COLO668 (cell line): ENCODE measurements at regions not wholly inside any gene's neighbourhood (a gene's known extent, or its start where the extent isn't known, plus 50 kb on each side); places are given as distances from the start of the nearest gene placed in this dataset.

ENCODE experiments used
- DNase-seq: peaks from one replicate; lab custom pipeline; 2025; ENCODE audit not compliant: unreplicated experiment; lab: John Stamatoyannopoulos, UW

- DNase-seq: no peak
Measured at GRCh38 chr1:163874070-163874469, 552.3 kb downstream of the NUF2 start.

GRCh38 chr1:163875200-163875926 is 553.6 kb downstream of the NUF2 start:
- DNase-seq: no peak

GRCh38 chr1:163875927-163876320 is 554.2 kb downstream of the NUF2 start:
- DNase-seq: no peak

- no peak for DNase-seq
Measured at GRCh38 chr1:163876546-163876945, 554.8 kb downstream of the NUF2 start.

- no peak for DNase-seq
Measured at GRCh38 chr1:163877016-163877415, 555.3 kb downstream of the NUF2 start.

- DNase-seq: no peak
Measured at GRCh38 chr1:163885510-163885909, 563.8 kb downstream of the NUF2 start.

GRCh38 chr1:163896001-163896400 is 574.2 kb downstream of the NUF2 start:
- DNase-seq: no peak

- DNase-seq: no peak
Measured at GRCh38 chr1:163897412-163898155, 575.8 kb downstream of the NUF2 start.

GRCh38 chr1:163906283-163906682 is 584.5 kb downstream of the NUF2 start:
- DNase-seq: no peak

- no peak for DNase-seq
Measured at GRCh38 chr1:163912170-163912884, 590.6 kb downstream of the NUF2 start.

GRCh38 chr1:163914785-163915413 is 593.1 kb downstream of the NUF2 start:
- no peak for DNase-seq

- no peak for DNase-seq
Measured at GRCh38 chr1:163922743-163923201, 601.0 kb downstream of the NUF2 start.

GRCh38 chr1:163924041-163924440 is 602.3 kb downstream of the NUF2 start:
- no peak for DNase-seq

- DNase-seq: no peak
Measured at GRCh38 chr1:163927493-163927892, 605.7 kb downstream of the NUF2 start.

- DNase-seq: no peak
Measured at GRCh38 chr1:163928069-163928468, 606.3 kb downstream of the NUF2 start.

GRCh38 chr1:163928651-163929050 is 606.9 kb downstream of the NUF2 start:
- no peak for DNase-seq

GRCh38 chr1:163932901-163933300 is 611.1 kb downstream of the NUF2 start:
- no peak for DNase-seq

GRCh38 chr1:163933437-163933836 is 611.7 kb downstream of the NUF2 start:
- peak; percentile 33 for DNase-seq

- DNase-seq: no peak
Measured at GRCh38 chr1:163935738-163936374, 614.1 kb downstream of the NUF2 start.

GRCh38 chr1:163959622-163960021 is 599.4 kb upstream of the PBX1 start:
- no peak for DNase-seq

- DNase-seq: no peak
Measured at GRCh38 chr1:163970151-163970550, 588.8 kb upstream of the PBX1 start.
